ENCODE measurements at regions not wholly inside any gene's neighbourhood (a gene's known extent, or its start where the extent isn't known, plus 50 kb on each side); places are given as distances from the start of the nearest gene placed in this dataset.

- POLR2A ChIA-PET = no interaction called here
- intact Hi-C loops (cut with micrococcal nuclease; ENCODE audit: unreplicated experiment) = no loop called here
- H3K27me3 Mint-ChIP-seq (ENCODE audit: insufficient read depth, unreplicated experiment) = no peaks in the 10 kb centered on the region
- no peaks in the 10 kb centered on the region for H3K4me1 Mint-ChIP-seq (ENCODE audit: low read depth, unreplicated experiment)
- TF ChIP-seq, protein P1, sequence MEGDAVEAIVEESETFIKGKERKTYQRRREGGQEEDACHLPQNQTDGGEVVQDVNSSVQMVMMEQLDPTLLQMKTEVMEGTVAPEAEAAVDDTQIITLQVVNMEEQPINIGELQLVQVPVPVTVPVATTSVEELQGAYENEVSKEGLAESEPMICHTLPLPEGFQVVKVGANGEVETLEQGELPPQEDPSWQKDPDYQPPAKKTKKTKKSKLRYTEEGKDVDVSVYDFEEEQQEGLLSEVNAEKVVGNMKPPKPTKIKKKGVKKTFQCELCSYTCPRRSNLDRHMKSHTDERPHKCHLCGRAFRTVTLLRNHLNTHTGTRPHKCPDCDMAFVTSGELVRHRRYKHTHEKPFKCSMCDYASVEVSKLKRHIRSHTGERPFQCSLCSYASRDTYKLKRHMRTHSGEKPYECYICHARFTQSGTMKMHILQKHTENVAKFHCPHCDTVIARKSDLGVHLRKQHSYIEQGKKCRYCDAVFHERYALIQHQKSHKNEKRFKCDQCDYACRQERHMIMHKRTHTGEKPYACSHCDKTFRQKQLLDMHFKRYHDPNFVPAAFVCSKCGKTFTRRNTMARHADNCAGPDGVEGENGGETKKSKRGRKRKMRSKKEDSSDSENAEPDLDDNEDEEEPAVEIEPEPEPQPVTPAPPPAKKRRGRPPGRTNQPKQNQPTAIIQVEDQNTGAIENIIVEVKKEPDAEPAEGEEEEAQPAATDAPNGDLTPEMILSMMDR (IDR thresholded peaks at IDR 0.05; ENCODE audit: insufficient read depth in 1 of 2, low read depth in 1 of 2, low read length in 1 of 2, severe bottlenecking in 1 of 2, unreplicated experiment in 1 of 2) = no peak
- CTCF ChIA-PET = no interaction called here
- BruUV-seq (replicated peaks) = no TSS peak
- H3K9me3 Mint-ChIP-seq (ENCODE audit: unreplicated experiment) = no peaks in the 10 kb centered on the region
- Histone ChIP-seq H3K36me3 (ENCODE audit: control insufficient read depth, insufficient read depth, low read length) (no peaks in the 10 kb centered on the region), H3K4me1 (no peaks in the 10 kb centered on the region), H3K27me3 (replicated peaks; ENCODE audit: control insufficient read depth, insufficient read depth, low read length) (no peaks in the 10 kb centered on the region), H3K9me3 (no peaks in the 10 kb centered on the region), H3K4me3 (ENCODE audit: low read depth, low read length) (no peak overlapping the region)
- no peak overlapping the region for H3K27ac Mint-ChIP-seq (ENCODE audit: unreplicated experiment)
- no peak overlapping the region for H3K4me3 Mint-ChIP-seq (ENCODE audit: unreplicated experiment)
- H3K36me3 Mint-ChIP-seq (ENCODE audit: insufficient read depth, unreplicated experiment) = no peaks in the 10 kb centered on the region
- DNase-seq = no peak
Observed at GRCh38 chr18:47566809-47567208, 315.3 kb upstream of the SKOR2 start.

DNA sequence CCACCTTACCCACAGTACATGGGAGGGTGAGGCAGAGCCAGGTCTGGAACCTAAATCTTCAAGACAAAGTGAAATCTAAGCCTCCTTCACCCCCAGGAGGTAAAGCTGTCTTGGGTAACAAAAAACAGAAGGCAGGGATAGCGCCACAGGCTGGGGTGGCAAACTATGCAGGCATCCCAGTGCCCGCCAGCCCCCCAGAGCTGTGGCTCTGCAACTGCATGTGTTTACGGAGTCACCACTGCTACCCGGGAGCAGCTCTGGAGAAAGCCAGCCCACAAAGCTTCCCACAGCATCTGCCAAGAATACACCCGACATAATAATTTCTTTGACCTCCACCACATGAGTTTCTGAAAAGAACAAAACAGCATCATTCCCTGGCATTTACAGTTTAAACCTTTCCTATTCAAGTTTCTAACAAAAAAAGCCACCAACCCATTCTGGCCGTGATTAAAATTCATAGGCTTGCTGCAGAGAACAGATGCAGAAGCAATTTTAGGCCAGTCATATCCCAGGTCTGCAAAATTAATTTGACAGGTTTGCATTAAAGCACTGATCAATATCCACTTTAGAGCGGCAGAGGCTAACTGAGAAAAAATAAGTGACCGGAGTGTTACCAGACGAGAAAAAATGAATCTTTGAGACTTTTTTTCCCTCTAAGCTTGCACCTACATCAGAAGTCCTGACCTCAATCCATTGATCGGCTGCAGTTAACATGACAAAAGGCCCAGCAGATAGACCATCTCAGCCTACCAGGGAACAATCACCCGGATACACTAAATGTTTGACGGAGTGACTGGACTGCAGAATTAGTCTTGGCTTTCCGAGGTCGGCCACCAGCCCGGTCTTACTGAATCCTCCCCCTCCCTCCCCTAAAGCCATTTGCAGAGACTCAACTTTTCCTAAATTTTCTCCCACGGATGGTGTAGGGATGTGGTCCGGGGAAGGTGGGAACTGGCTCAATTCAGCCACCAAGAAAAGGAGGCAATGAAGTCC lies 309.6 kb upstream of the SKOR2 start:
- CTCF ChIA-PET = no interaction called here
- H3K36me3 ChIP-seq (ENCODE audit: control insufficient read depth, insufficient read depth, low read length) = no peaks in the 10 kb centered on the region
- no peak for DNase-seq
- no peaks in the 10 kb centered on the region for H3K9me3 ChIP-seq
- TF ChIP-seq, protein P1 (IDR thresholded peaks at IDR 0.05; ENCODE audit: insufficient read depth in 1 of 2, low read depth in 1 of 2, low read length in 1 of 2, severe bottlenecking in 1 of 2, unreplicated experiment in 1 of 2) = no peak
- H3K36me3 Mint-ChIP-seq (ENCODE audit: insufficient read depth, unreplicated experiment) = no peaks in the 10 kb centered on the region
- H3K27me3 Mint-ChIP-seq (ENCODE audit: insufficient read depth, unreplicated experiment) = peaks cover 7% of the 10 kb centered on the region
- H3K27ac Mint-ChIP-seq (ENCODE audit: unreplicated experiment) = no peak overlapping the region
- H3K9me3 Mint-ChIP-seq (ENCODE audit: unreplicated experiment) = no peaks in the 10 kb centered on the region
- no TSS peak for BruUV-seq (replicated peaks)
- H3K4me3 ChIP-seq (ENCODE audit: low read depth, low read length) = no peak overlapping the region
- no peaks in the 10 kb centered on the region for H3K4me1 ChIP-seq
- POLR2A ChIA-PET = no interaction called here
- H3K4me3 Mint-ChIP-seq (ENCODE audit: unreplicated experiment) = no peak overlapping the region
- H3K27me3 ChIP-seq (replicated peaks; ENCODE audit: control insufficient read depth, insufficient read depth, low read length) = no peaks in the 10 kb centered on the region
- intact Hi-C loops (cut with micrococcal nuclease; ENCODE audit: unreplicated experiment) = no loop called here
- no peaks in the 10 kb centered on the region for H3K4me1 Mint-ChIP-seq (ENCODE audit: low read depth, unreplicated experiment)

DNA sequence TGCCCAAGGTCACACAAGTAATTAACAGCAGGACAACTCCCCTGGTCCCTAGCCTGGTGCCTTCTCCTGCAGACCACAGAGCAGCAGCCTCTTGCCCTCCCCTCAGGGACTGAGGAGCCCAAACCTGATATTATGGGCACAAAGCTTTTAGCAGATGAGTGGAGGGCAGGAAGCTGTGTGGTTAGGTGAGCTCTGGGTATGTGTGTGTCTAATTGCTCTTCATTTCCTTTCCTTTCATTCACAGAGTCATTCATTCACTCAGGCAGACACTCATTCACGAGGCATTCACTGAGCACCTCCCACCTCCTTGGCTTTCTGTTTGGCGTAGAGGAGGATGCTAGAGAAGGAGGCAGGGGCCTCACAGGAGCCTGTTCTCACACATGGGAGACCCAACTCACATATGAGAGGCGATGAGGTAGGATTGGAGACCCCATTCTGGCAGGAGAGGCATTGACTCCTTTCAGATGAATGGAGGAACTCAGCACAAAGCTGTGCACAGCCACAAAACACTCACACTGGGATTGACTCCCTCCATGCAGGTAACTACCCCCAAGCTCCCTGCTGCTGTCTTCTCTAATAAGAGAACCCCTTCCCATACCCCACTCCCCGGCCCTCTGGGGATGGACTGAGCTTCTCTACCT lies 306.8 kb upstream of the SKOR2 start:
- no peaks in the 10 kb centered on the region for H3K9me3 ChIP-seq
- H3K27me3 ChIP-seq (replicated peaks; ENCODE audit: control insufficient read depth, insufficient read depth, low read length) = no peaks in the 10 kb centered on the region
- no peaks in the 10 kb centered on the region for H3K36me3 ChIP-seq (ENCODE audit: control insufficient read depth, insufficient read depth, low read length)
- TF ChIP-seq, protein P1 (IDR thresholded peaks at IDR 0.05; ENCODE audit: insufficient read depth in 1 of 2, low read depth in 1 of 2, low read length in 1 of 2, severe bottlenecking in 1 of 2, unreplicated experiment in 1 of 2) = no peak
- Mint-ChIP-seq H3K27ac (ENCODE audit: unreplicated experiment) (no peak overlapping the region), H3K27me3 (ENCODE audit: insufficient read depth, unreplicated experiment) (peaks cover 7% of the 10 kb centered on the region), H3K4me1 (ENCODE audit: low read depth, unreplicated experiment) (no peaks in the 10 kb centered on the region), H3K9me3 (ENCODE audit: unreplicated experiment) (no peaks in the 10 kb centered on the region), H3K4me3 (ENCODE audit: unreplicated experiment) (no peak overlapping the region), H3K36me3 (ENCODE audit: insufficient read depth, unreplicated experiment) (no peaks in the 10 kb centered on the region)
- H3K4me3 ChIP-seq (ENCODE audit: low read depth, low read length) = no peak overlapping the region
- ChIA-PET POLR2A (no interaction called here), CTCF (no interaction called here)
- no TSS peak for BruUV-seq (replicated peaks)
- no peaks in the 10 kb centered on the region for H3K4me1 ChIP-seq
- DNase-seq = no peak
- intact Hi-C loops (cut with micrococcal nuclease; ENCODE audit: unreplicated experiment) = no loop called here

All from Caco-2 (cell line).